MM.1S (cell line): ENCODE measurements at regions not wholly inside any gene's neighbourhood (a gene's known extent, or its start where the extent isn't known, plus 50 kb on each side); places are given as distances from the start of the nearest gene placed in this dataset.

Source experiments
- DNase-seq: peaks from one replicate; pipeline ENCODE4 v3.0.0-alpha.2; 2015
- H2AFZ ChIP-seq: fragments of 300-600 bp; sonication (generic); 2 replicates; pipeline ENCODE4 v1.6.0; 2016; ENCODE audit warnings: antibody characterized with exemption, low read length
- H3F3A ChIP-seq: fragments of 300-600 bp; sonication (generic); 2 replicates; pipeline ENCODE4 v1.6.1; 2016; ENCODE audit warnings: mild to moderate bottlenecking, antibody characterized with exemption, low read length, moderate library complexity, mixed read lengths; ENCODE audit not compliant: insufficient read depth
- H3K27ac ChIP-seq: fragments of 300-600 bp; sonication (generic); 2 replicates; pipeline ENCODE4 v1.5.1; 2016; ENCODE audit warnings: mild to moderate bottlenecking, low read length
- H3K27me3 ChIP-seq: fragments of 300-600 bp; sonication (generic); replicated peaks from 2 replicates; pipeline ENCODE4 v1.6.0; 2016; ENCODE audit warnings: low read length; ENCODE audit not compliant: insufficient read depth
- H3K36me3 ChIP-seq: fragments of 300-600 bp; sonication (generic); replicated peaks from 2 replicates; pipeline ENCODE4 v1.6.1; 2016; ENCODE audit warnings: mild to moderate bottlenecking, low read length, mixed read lengths; ENCODE audit not compliant: insufficient read depth
- H3K4me1 ChIP-seq: fragments of 300-600 bp; sonication (generic); 2 replicates; pipeline ENCODE4 v1.6.1; 2016; ENCODE audit warnings: low read length, mixed read lengths
- H3K4me2 ChIP-seq: fragments of 300-600 bp; sonication (generic); 2 replicates; pipeline ENCODE4 v1.6.0; 2016; ENCODE audit warnings: low read depth, low read length
- H3K4me3 ChIP-seq: fragments of 300-600 bp; sonication (generic); 2 replicates; pipeline ENCODE4 v1.5.1; 2016; ENCODE audit warnings: low read length, mixed read lengths
- H3K79me2 ChIP-seq: fragments of 300-600 bp; sonication (generic); 2 replicates; pipeline ENCODE4 v1.6.1; 2016; ENCODE audit warnings: mixed run types, low read length, mixed read lengths
- H3K9ac ChIP-seq: fragments of 300-600 bp; sonication (generic); 2 replicates; pipeline ENCODE4 v1.6.1; 2016; ENCODE audit warnings: low read length, mixed read lengths
- H3K9me2 ChIP-seq: fragments of 300-600 bp; sonication (generic); replicated peaks from 2 replicates; pipeline ENCODE4 v1.6.1; 2016; ENCODE audit warnings: mild to moderate bottlenecking, low read length, mixed read lengths; ENCODE audit not compliant: insufficient read depth
- H3K9me3 ChIP-seq: fragments of 300-600 bp; sonication (generic); replicated peaks from 2 replicates; pipeline ENCODE4 v1.6.1; 2016; ENCODE audit warnings: mild to moderate bottlenecking, low read length, mixed read lengths; ENCODE audit not compliant: insufficient read depth
- H4K20me1 ChIP-seq: fragments of 300-600 bp; sonication (generic); 2 replicates; pipeline ENCODE4 v1.6.1; 2016; ENCODE audit warnings: mild to moderate bottlenecking, low read length, moderate library complexity, mixed read lengths; ENCODE audit not compliant: insufficient read depth
- CTCF ChIP-seq: fragments of 300-600 bp; sonication (generic); IDR thresholded peaks from 2 replicates; pipeline ENCODE4 v1.5.1; 2016; ENCODE audit warnings: antibody characterized with exemption, low read length, mixed read lengths
- EZH2 ChIP-seq: fragments of 300-600 bp; sonication (generic); optimal IDR thresholded peaks from 2 replicates; pipeline ENCODE3; 2017; ENCODE audit warnings: low read depth, mild to moderate bottlenecking, antibody characterized with exemption, low read length, mixed read lengths
- EZH2phosphoT487 ChIP-seq: fragments of 300-600 bp; sonication (generic); IDR thresholded peaks from 2 replicates; pipeline ENCODE4 v1.6.1; 2018; ENCODE audit warnings: antibody characterized with exemption, low read length

GRCh38 chr2:157172239-157172638 is 85.3 kb upstream of the GALNT5 start:
- no peak for DNase-seq
- TF ChIP-seq CTCF (no peak), EZH2 (no peak), EZH2phosphoT487 (no peak)
- H3K27me3 ChIP-seq, result no peaks in the 10 kb centered on the region
- no peaks in the 10 kb centered on the region for H3K9me3 ChIP-seq
- no peaks in the 10 kb centered on the region for H3K9me2 ChIP-seq
- no peaks in the 10 kb centered on the region for H4K20me1 ChIP-seq
- no peak overlapping the region for H3K9ac ChIP-seq
- no peaks in the 10 kb centered on the region for H3F3A ChIP-seq
- H3K4me3 ChIP-seq, result no peak overlapping the region
- no peaks in the 10 kb centered on the region for H3K4me1 ChIP-seq
- no peak overlapping the region for H3K4me2 ChIP-seq
- H3K36me3 ChIP-seq, result no peaks in the 10 kb centered on the region
- no peak overlapping the region for H2AFZ ChIP-seq
- H3K27ac ChIP-seq, result no peak overlapping the region
- no peaks in the 10 kb centered on the region for H3K79me2 ChIP-seq

- no peak overlapping the region for H2AFZ ChIP-seq
- H3K9ac ChIP-seq, result no peak overlapping the region
- H3K9me3 ChIP-seq, result no peaks in the 10 kb centered on the region
- no peak overlapping the region for H3K4me2 ChIP-seq
- no peaks in the 10 kb centered on the region for H3K79me2 ChIP-seq
- no peaks in the 10 kb centered on the region for H3K9me2 ChIP-seq
- no peaks in the 10 kb centered on the region for H3K4me1 ChIP-seq
- no peak overlapping the region for H3K4me3 ChIP-seq
- H3K27ac ChIP-seq, result no peak overlapping the region
- H3K36me3 ChIP-seq, result no peaks in the 10 kb centered on the region
- H3K27me3 ChIP-seq, result no peaks in the 10 kb centered on the region
- DNase-seq, result no peak
- H4K20me1 ChIP-seq, result no peaks in the 10 kb centered on the region
- TF ChIP-seq CTCF (no peak), EZH2phosphoT487 (no peak), EZH2 (no peak)
- no peaks in the 10 kb centered on the region for H3F3A ChIP-seq
Measured at GRCh38 chr2:157172866-157173578, 84.5 kb upstream of the GALNT5 start.

- Histone ChIP-seq H3K27me3 (no peaks in the 10 kb centered on the region), H3K9me3 (no peaks in the 10 kb centered on the region), H2AFZ (no peak overlapping the region), H3K79me2 (no peaks in the 10 kb centered on the region), H3K36me3 (no peaks in the 10 kb centered on the region), H3K27ac (no peak overlapping the region), H3F3A (no peaks in the 10 kb centered on the region), H4K20me1 (no peaks in the 10 kb centered on the region), H3K4me2 (no peak overlapping the region), H3K9ac (no peak overlapping the region), H3K9me2 (no peaks in the 10 kb centered on the region), H3K4me3 (no peak overlapping the region), H3K4me1 (no peaks in the 10 kb centered on the region)
- no peak for DNase-seq
- TF ChIP-seq EZH2 (no peak), CTCF (no peak), EZH2phosphoT487 (no peak)
Measured at GRCh38 chr2:157173740-157174184, 83.7 kb upstream of the GALNT5 start.
